NB4 (cell line): ENCODE measurements at regions not wholly inside any gene's neighbourhood (a gene's known extent, or its start where the extent isn't known, plus 50 kb on each side); places are given as distances from the start of the nearest gene placed in this dataset.

Experiments used
- CTCF ChIP-seq: IDR thresholded peaks from one replicate; pipeline ENCODE4 v1.5.1; 2012; ENCODE audit warnings: low read depth, low read length
- MAX ChIP-seq: IDR thresholded peaks from 2 replicates; pipeline ENCODE4 v1.6.1; 2011; ENCODE audit warnings: low read depth, low read length
- MYC ChIP-seq: IDR thresholded peaks from 2 replicates; pipeline ENCODE4 v1.6.1; 2011; ENCODE audit warnings: low read depth, low read length
- POLR2A ChIP-seq: IDR thresholded peaks from 2 replicates; pipeline ENCODE4 v1.6.1; 2011; ENCODE audit warnings: mild to moderate bottlenecking; ENCODE audit not compliant: insufficient read length; ENCODE audit errors: extremely low read depth

DNA sequence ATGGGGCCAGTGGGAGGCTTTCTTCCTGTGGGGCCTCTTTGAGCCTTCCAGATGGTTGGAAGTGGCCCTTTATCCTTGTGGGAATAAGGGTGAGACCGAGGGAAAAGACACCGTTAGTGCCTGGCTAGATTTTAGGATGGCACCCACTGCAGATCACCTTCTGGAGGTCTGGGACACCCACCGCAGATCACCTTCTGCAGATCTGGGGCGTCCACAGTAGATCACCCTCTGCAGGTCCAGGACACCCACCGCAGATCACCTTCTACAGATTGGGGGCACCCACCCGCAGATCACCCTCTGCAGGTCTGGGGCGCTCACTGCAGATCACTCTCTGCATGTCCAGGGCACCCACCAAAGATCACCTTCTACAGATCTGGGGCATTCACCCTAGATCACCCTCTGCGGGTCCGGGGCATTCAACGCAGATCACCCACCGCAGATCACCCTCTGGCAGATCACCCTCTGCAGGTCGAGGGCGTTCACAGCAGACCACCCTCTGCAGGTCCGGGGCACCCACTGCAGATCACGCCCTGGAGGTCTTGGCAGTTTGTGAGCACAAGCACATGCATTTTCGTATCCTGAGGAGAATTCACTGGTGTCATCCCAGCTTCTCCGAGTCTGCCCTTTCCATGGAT is 153.4 kb upstream of the TSHZ3 start:
- TF ChIP-seq CTCF (no peak), POLR2A (no peak), MAX (no peak), MYC (no peak)
